Activated naive CD8-positive, alpha-beta T cell treated with anti-CD3 and anti-CD28 coated beads for 36 hours (primary cell): ENCODE measurements at regions not wholly inside any gene's neighbourhood (a gene's known extent, or its start where the extent isn't known, plus 50 kb on each side); places are given as distances from the start of the nearest gene placed in this dataset.
"Not testable (repeated sequence)": the region's sequence is repeated elsewhere in the genome, so short reads cannot be mapped to it uniquely, and the experiment has no call there.

Experiments
- DNase-seq: peaks from one replicate; pipeline ENCODE4 v3.0.0; 2021
- H3K27ac Mint-ChIP-seq: one replicate; pipeline ENCODE4 v1.8.0; 2022; ENCODE audit warnings: mild to moderate bottlenecking, moderate library complexity, mixed read lengths
- H3K27me3 Mint-ChIP-seq: one replicate; pipeline ENCODE4 v1.8.0; 2022; ENCODE audit warnings: mild to moderate bottlenecking, mixed read lengths
- H3K36me3 Mint-ChIP-seq: one replicate; pipeline ENCODE4 v1.8.0; 2021; ENCODE audit warnings: mild to moderate bottlenecking, mixed read lengths
- H3K4me1 Mint-ChIP-seq: one replicate; pipeline ENCODE4 v1.8.0; 2021; ENCODE audit warnings: mixed read lengths
- H3K4me3 Mint-ChIP-seq: one replicate; pipeline ENCODE4 v1.8.0; 2022; ENCODE audit warnings: mild to moderate bottlenecking, moderate library complexity, mixed read lengths
- H3K9me3 Mint-ChIP-seq: one replicate; pipeline ENCODE4 v1.8.0; 2022; ENCODE audit warnings: mixed read lengths

DNA sequence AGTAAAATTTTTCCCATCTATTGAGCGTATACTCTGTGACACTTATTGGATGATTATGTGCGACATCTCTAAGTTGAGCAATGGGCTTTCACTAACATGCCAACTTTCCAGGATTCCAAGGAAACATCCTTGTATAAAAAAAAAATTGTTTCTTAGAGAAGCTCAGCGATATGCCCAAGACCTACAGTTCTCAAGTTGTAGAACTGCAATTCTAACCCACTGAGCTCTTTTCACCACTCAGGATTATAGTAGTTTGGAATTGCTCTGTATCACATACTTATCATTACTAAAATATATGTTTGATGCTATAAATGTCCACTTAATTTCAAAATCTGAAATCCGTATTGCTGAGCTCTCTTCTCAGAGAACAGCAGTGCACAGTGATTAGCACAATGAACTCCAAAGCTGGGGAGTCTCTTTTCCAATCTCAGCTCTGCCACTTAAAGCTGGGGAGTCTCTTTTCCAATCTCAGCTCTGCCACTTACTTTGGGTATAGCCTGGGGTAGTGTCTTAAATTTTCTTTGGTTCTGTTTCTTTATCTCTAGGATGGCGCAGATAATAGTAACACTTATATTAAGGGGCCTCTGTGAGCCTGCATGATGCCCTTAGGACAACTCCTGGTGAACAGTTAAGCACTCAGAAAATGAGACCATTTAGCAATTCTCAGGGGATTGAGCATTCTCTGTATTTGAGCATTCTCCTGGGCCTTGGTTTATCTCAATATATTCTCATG lies 1722.2 kb upstream of the AGA start:
- H3K4me1 Mint-ChIP-seq = no peaks in the 10 kb centered on the region
- H3K27me3 Mint-ChIP-seq = no peaks in the 10 kb centered on the region
- H3K27ac Mint-ChIP-seq = no peak overlapping the region
- DNase-seq = no peak
- peaks cover 8% of the 10 kb centered on the region for H3K9me3 Mint-ChIP-seq
- no peaks in the 10 kb centered on the region for H3K36me3 Mint-ChIP-seq
- H3K4me3 Mint-ChIP-seq = no peak overlapping the region

- H3K36me3 Mint-ChIP-seq = no peaks in the 10 kb centered on the region
- H3K4me3 Mint-ChIP-seq = no peak overlapping the region
- H3K4me1 Mint-ChIP-seq = no peaks in the 10 kb centered on the region
- H3K27ac Mint-ChIP-seq = no peak overlapping the region
- DNase-seq = no peak
- peaks cover 8% of the 10 kb centered on the region for H3K9me3 Mint-ChIP-seq
- H3K27me3 Mint-ChIP-seq = no peaks in the 10 kb centered on the region
Observed at GRCh38 chr4:179165000-179165738, 1722.9 kb upstream of the AGA start.

DNA sequence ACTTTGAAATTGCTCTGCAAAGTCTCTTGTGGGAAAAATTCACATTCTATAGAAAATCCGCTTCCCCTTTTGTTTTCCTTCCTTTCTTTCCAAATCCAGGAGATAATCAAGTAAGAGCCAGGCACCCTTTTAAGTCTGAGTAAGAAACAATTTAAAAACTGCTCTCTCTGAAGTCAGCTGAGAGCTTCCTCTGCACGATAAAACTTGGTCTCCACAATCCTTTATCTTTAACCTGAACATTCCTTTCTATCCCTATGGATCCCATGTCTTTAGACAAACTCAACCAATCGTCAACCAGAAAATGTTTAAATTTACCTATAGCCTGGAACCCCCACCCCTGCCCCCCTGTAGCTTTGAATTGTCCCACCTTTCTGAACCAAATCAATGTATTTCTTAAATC lies 1723.6 kb upstream of the AGA start:
- Mint-ChIP-seq H3K27ac (no peak overlapping the region), H3K9me3 (peaks cover 8% of the 10 kb centered on the region), H3K36me3 (no peaks in the 10 kb centered on the region), H3K4me1 (no peaks in the 10 kb centered on the region), H3K27me3 (no peaks in the 10 kb centered on the region), H3K4me3 (no peak overlapping the region)
- DNase-seq = no peak

DNA sequence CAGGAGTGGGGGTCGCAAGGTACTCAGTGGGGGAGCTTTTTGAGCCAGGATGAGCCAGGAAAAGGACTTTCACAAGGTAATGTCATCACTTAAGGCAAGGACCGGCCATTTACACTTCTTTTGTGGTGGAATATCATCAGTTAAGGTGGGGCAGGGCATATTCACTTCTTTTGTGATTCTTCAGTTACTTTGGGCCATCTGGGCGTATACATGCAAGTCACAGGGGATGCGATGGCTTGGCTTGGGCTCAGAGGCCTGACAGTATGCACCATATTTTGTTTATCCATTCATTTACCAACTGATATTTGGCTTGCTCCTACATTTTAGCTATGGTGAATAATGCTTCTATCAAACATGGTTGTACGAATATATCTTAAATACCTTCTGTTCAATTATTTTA lies 1728.1 kb upstream of the AGA start:
- H3K4me1 Mint-ChIP-seq, H3K27ac Mint-ChIP-seq, H3K27me3 Mint-ChIP-seq, H3K36me3 Mint-ChIP-seq, H3K4me3 Mint-ChIP-seq, DNase-seq, H3K9me3 Mint-ChIP-seq: not testable (repeated sequence)

- DNase-seq = no peak
- no peak overlapping the region for H3K4me3 Mint-ChIP-seq
- H3K9me3 Mint-ChIP-seq = peaks cover 4% of the 10 kb centered on the region
- no peaks in the 10 kb centered on the region for H3K27me3 Mint-ChIP-seq
- H3K27ac Mint-ChIP-seq = no peak overlapping the region
- H3K4me1 Mint-ChIP-seq = no peaks in the 10 kb centered on the region
- H3K36me3 Mint-ChIP-seq = no peaks in the 10 kb centered on the region
Observed at GRCh38 chr4:179182741-179183140, 1740.5 kb upstream of the AGA start.

- H3K4me1 Mint-ChIP-seq = no peaks in the 10 kb centered on the region
- no peaks in the 10 kb centered on the region for H3K9me3 Mint-ChIP-seq
- DNase-seq = no peak
- no peak overlapping the region for H3K4me3 Mint-ChIP-seq
- no peak overlapping the region for H3K27ac Mint-ChIP-seq
- no peaks in the 10 kb centered on the region for H3K36me3 Mint-ChIP-seq
- H3K27me3 Mint-ChIP-seq = no peaks in the 10 kb centered on the region
Observed at GRCh38 chr4:179195887-179196286, 1753.7 kb upstream of the AGA start.

GRCh38 chr4:179196511-179196910 lies 1754.3 kb upstream of the AGA start:
- H3K9me3 Mint-ChIP-seq = no peaks in the 10 kb centered on the region
- no peaks in the 10 kb centered on the region for H3K27me3 Mint-ChIP-seq
- no peaks in the 10 kb centered on the region for H3K36me3 Mint-ChIP-seq
- no peak overlapping the region for H3K27ac Mint-ChIP-seq
- no peaks in the 10 kb centered on the region for H3K4me1 Mint-ChIP-seq
- H3K4me3 Mint-ChIP-seq = no peak overlapping the region
- no peak for DNase-seq

DNA sequence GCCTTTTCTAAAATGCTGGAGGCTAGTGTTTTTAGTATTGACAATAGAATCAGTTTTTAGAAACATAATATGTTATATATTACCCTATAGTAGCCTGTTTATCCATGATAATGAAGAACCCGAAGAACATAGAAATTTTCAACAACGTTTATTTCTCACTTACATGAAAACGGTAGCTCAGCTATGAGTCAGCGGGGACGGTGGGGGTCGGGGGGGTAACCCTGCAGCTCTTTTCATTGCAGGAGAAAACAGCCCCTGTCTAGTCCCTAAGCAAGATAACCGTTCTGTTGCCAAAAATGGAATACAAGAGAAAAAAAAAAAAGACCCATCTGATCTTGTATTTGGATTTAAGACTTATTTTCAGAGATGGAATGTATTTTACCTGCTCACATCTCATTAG lies 1758.4 kb upstream of the AGA start:
- no peak for DNase-seq
- H3K36me3 Mint-ChIP-seq = no peaks in the 10 kb centered on the region
- H3K9me3 Mint-ChIP-seq = no peaks in the 10 kb centered on the region
- no peaks in the 10 kb centered on the region for H3K4me1 Mint-ChIP-seq
- no peak overlapping the region for H3K4me3 Mint-ChIP-seq
- H3K27me3 Mint-ChIP-seq = no peaks in the 10 kb centered on the region
- no peak overlapping the region for H3K27ac Mint-ChIP-seq

- H3K27ac Mint-ChIP-seq = no peak overlapping the region
- H3K4me1 Mint-ChIP-seq = no peaks in the 10 kb centered on the region
- no peaks in the 10 kb centered on the region for H3K27me3 Mint-ChIP-seq
- no peak overlapping the region for H3K4me3 Mint-ChIP-seq
- DNase-seq = no peak
- H3K9me3 Mint-ChIP-seq = peaks cover 8% of the 10 kb centered on the region
- no peaks in the 10 kb centered on the region for H3K36me3 Mint-ChIP-seq
Observed at GRCh38 chr4:179225594-179225993, 1783.4 kb upstream of the AGA start.

DNA sequence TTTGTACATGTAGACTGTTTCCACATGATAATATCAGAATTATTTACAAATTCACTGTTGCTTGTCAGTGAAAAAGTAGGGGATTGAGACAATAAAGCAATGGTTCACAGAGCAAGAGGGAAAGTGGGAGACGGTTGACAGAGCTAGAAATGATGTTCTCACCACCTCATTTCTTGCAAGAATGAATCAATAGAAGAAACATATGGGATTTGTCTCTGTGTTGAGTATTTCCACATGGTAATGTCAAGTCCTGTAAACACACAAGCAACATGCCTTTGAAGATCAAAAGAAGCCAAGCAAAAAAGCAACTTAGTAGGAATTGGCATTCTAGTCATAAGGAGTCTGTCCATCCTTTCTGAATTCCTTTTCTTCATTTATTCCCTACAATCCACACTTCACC lies 1806.6 kb upstream of the AGA start:
- Mint-ChIP-seq H3K36me3 (no peaks in the 10 kb centered on the region), H3K27ac (no peak overlapping the region), H3K27me3 (no peaks in the 10 kb centered on the region), H3K9me3 (peaks cover 1% of the 10 kb centered on the region), H3K4me3 (no peak overlapping the region), H3K4me1 (no peaks in the 10 kb centered on the region)
- no peak for DNase-seq

GRCh38 chr4:179268791-179269190 lies 1826.6 kb upstream of the AGA start:
- Mint-ChIP-seq H3K27me3 (no peaks in the 10 kb centered on the region), H3K36me3 (no peaks in the 10 kb centered on the region), H3K4me1 (no peaks in the 10 kb centered on the region), H3K9me3 (peaks cover 3% of the 10 kb centered on the region), H3K27ac (no peak overlapping the region), H3K4me3 (no peak overlapping the region)
- DNase-seq = no peak

GRCh38 chr4:179272282-179272681 lies 1830.0 kb upstream of the AGA start:
- Mint-ChIP-seq H3K4me1 (no peaks in the 10 kb centered on the region), H3K27ac (no peak overlapping the region)

GRCh38 chr4:179278647-179279046 lies 1836.4 kb upstream of the AGA start:
- H3K27me3 Mint-ChIP-seq = no peaks in the 10 kb centered on the region
- no peaks in the 10 kb centered on the region for H3K36me3 Mint-ChIP-seq
- H3K4me3 Mint-ChIP-seq = no peak overlapping the region
- DNase-seq = no peak
- no peaks in the 10 kb centered on the region for H3K4me1 Mint-ChIP-seq
- no peak overlapping the region for H3K27ac Mint-ChIP-seq
- no peaks in the 10 kb centered on the region for H3K9me3 Mint-ChIP-seq

More at GRCh38 chr4:179272282-179272681, 1830.0 kb upstream of the AGA start:
- Mint-ChIP-seq H3K9me3 (no peaks in the 10 kb centered on the region), H3K4me3 (no peak overlapping the region), H3K27me3 (no peaks in the 10 kb centered on the region), H3K36me3 (no peaks in the 10 kb centered on the region)
- no peak for DNase-seq

- Mint-ChIP-seq H3K9me3 (no peaks in the 10 kb centered on the region), H3K27me3 (no peaks in the 10 kb centered on the region), H3K36me3 (no peaks in the 10 kb centered on the region), H3K4me1 (no peaks in the 10 kb centered on the region), H3K4me3 (no peak overlapping the region), H3K27ac (no peak overlapping the region)
- DNase-seq = no peak
Observed at GRCh38 chr4:179285696-179286095, 1843.5 kb upstream of the AGA start.

- Mint-ChIP-seq H3K4me3 (no peak overlapping the region), H3K4me1 (no peaks in the 10 kb centered on the region), H3K36me3 (no peaks in the 10 kb centered on the region), H3K27me3 (no peaks in the 10 kb centered on the region), H3K27ac (no peak overlapping the region), H3K9me3 (peaks cover 5% of the 10 kb centered on the region)
- no peak for DNase-seq
Observed at GRCh38 chr4:179291657-179292056, 1849.4 kb upstream of the AGA start.

DNA sequence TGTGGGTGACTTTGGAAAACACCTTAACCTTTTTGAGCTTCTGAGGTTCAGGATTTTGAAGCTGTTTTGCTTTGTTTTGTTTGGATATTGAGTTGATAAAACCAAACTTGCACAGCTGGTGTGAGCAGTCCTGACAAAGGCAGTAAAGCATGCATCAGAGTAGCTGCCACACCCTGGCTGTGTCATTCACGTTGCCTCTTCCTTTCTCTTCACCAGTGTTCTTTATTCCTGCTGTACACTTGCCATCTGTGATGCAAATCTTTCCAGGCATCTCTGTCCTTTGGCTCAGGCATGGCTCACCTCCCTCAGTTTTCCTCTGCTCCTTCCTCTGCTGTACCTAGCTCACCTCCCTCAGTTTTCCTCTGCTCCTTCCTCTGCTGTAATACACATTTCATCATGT lies 1850.2 kb upstream of the AGA start:
- no peaks in the 10 kb centered on the region for H3K4me1 Mint-ChIP-seq
- H3K9me3 Mint-ChIP-seq = peaks cover 5% of the 10 kb centered on the region
- H3K27ac Mint-ChIP-seq = no peak overlapping the region
- H3K4me3 Mint-ChIP-seq = no peak overlapping the region
- no peaks in the 10 kb centered on the region for H3K27me3 Mint-ChIP-seq
- DNase-seq = no peak
- no peaks in the 10 kb centered on the region for H3K36me3 Mint-ChIP-seq
